ENCODE measurements at regions not wholly inside any gene's neighbourhood (a gene's known extent, or its start where the extent isn't known, plus 50 kb on each side); places are given as distances from the start of the nearest gene placed in this dataset.

DNA sequence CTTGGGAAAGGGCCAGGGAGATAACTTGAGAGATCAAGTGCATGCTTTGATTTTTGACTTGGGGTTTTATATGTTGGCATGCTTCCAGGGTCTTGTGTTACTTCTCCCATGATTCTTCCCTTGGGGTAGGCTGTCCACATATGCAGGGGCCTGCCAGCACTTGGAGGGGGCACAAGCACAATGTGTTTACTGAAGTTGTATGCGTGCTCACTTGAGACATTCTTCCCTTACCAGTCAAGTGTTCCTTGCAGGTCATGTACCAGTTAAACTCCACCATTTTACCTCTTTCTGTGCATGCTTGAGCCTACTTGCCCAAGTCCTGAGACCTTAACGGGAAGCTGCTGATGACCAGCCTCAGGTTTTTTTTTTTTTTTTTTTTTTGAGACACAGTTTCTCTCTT is 1880.5 kb downstream of the ARAP2 start:
- TF ChIP-seq SRF (IDR thresholded peaks at IDR 0.05; ENCODE audit: low read depth) (no peak), POLR2A (IDR thresholded peaks at IDR 0.05; ENCODE audit: borderline replicate concordance, extremely low read depth, insufficient read depth, insufficient read length) (no peak), SIN3A (IDR thresholded peaks at IDR 0.05; ENCODE audit: low read depth) (no peak), CEBPB (IDR thresholded peaks at IDR 0.05; ENCODE audit: low read depth) (no peak), MAX (IDR thresholded peaks at IDR 0.05) (no peak), POLR2AphosphoS5 (IDR thresholded peaks at IDR 0.05; ENCODE audit: low read depth, low read length) (no peak), FOSL1 (IDR thresholded peaks at IDR 0.05; ENCODE audit: low read depth) (no peak), TCF7L2 (IDR thresholded peaks at IDR 0.05; ENCODE audit: borderline replicate concordance, extremely low read depth, insufficient read depth, insufficient read length) (no peak), ZFX (IDR thresholded peaks at IDR 0.05) (no peak), ATF3 (IDR thresholded peaks at IDR 0.05) (no peak), CBX3 (IDR thresholded peaks at IDR 0.05; ENCODE audit: low read depth) (no peak), EZH2phosphoT487 (IDR thresholded peaks at IDR 0.05; ENCODE audit: borderline replicate concordance) (no peak)
- TF ChIP-seq, protein P1, sequence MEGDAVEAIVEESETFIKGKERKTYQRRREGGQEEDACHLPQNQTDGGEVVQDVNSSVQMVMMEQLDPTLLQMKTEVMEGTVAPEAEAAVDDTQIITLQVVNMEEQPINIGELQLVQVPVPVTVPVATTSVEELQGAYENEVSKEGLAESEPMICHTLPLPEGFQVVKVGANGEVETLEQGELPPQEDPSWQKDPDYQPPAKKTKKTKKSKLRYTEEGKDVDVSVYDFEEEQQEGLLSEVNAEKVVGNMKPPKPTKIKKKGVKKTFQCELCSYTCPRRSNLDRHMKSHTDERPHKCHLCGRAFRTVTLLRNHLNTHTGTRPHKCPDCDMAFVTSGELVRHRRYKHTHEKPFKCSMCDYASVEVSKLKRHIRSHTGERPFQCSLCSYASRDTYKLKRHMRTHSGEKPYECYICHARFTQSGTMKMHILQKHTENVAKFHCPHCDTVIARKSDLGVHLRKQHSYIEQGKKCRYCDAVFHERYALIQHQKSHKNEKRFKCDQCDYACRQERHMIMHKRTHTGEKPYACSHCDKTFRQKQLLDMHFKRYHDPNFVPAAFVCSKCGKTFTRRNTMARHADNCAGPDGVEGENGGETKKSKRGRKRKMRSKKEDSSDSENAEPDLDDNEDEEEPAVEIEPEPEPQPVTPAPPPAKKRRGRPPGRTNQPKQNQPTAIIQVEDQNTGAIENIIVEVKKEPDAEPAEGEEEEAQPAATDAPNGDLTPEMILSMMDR (IDR thresholded peaks at IDR 0.05 in 2 of 3, conservative IDR thresholded peaks at IDR 0.05 in 1 of 3; ENCODE audit: borderline replicate concordance in 1 of 3, insufficient read depth in 1 of 3, low read depth in 2 of 3, low read length in 2 of 3): no peak
- TF ChIP-seq, protein P2, sequence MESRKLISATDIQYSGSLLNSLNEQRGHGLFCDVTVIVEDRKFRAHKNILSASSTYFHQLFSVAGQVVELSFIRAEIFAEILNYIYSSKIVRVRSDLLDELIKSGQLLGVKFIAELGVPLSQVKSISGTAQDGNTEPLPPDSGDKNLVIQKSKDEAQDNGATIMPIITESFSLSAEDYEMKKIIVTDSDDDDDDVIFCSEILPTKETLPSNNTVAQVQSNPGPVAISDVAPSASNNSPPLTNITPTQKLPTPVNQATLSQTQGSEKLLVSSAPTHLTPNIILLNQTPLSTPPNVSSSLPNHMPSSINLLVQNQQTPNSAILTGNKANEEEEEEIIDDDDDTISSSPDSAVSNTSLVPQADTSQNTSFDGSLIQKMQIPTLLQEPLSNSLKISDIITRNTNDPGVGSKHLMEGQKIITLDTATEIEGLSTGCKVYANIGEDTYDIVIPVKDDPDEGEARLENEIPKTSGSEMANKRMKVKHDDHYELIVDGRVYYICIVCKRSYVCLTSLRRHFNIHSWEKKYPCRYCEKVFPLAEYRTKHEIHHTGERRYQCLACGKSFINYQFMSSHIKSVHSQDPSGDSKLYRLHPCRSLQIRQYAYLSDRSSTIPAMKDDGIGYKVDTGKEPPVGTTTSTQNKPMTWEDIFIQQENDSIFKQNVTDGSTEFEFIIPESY (IDR thresholded peaks at IDR 0.05; ENCODE audit: extremely low read depth, insufficient replicate concordance, low read length): no peak

Measured in HCT116 (cell line).